ENCODE measurements at regions not wholly inside any gene's neighbourhood (a gene's known extent, or its start where the extent isn't known, plus 50 kb on each side); places are given as distances from the start of the nearest gene placed in this dataset.

GRCh38 chr12:93056971-93057535 is 128.0 kb upstream of the EEA1 start:
- TF ChIP-seq CTCF (conservative IDR thresholded peaks at IDR 0.05; ENCODE audit: low read depth, low read length) (no peak), EZH2 (IDR thresholded peaks at IDR 0.05; ENCODE audit: borderline replicate concordance, low read depth, low read length, poor library complexity, severe bottlenecking) (no peak)
